Naive thymus-derived CD4-positive, alpha-beta T cell (primary cell): ENCODE measurements at regions not wholly inside any gene's neighbourhood (a gene's known extent, or its start where the extent isn't known, plus 50 kb on each side); places are given as distances from the start of the nearest gene placed in this dataset.

ENCODE experiments used
- ATAC-seq: fragments of 150-1000 bp; cut with Tn5 transposase; 2 replicates; pipeline ENCODE4 v1.10.0; 2021; ENCODE audit warnings: mild to moderate bottlenecking, moderate library complexity
- CTCF ChIA-PET: fragments of 350-600 bp; sonication (Branson Sonifier 250); formaldehyde crosslinking; loops from one replicate; lab custom pipeline; 2021; ENCODE audit warnings: antibody characterized with exemption; lab: Charles Lee
- POLR2A ChIA-PET: fragments of 350-600 bp; sonication (Branson Sonifier 250); formaldehyde crosslinking; loops from one replicate; lab custom pipeline; 2021; ENCODE audit warnings: antibody characterized with exemption, inconsistent platforms; lab: Charles Lee
- DNase-seq, 9 donors: peaks; one replicate each; pipeline versions ENCODE4 v3.0.0 to v3.0.0-alpha.2; 2020 to 2022; ENCODE audit warnings: mixed read lengths in 1 of 9
- H3K27ac ChIP-seq: one replicate; pipeline ENCODE4 v1.7.0; 2013; ENCODE audit warnings: mild to moderate bottlenecking, low read depth, low read length, moderate library complexity
- H3K27me3 ChIP-seq, 2 donors: one replicate each; pipeline ENCODE4 v1.7.0; 2013; ENCODE audit warnings: low read length in 2 of 2, mild to moderate bottlenecking in 2 of 2, moderate library complexity in 2 of 2; ENCODE audit not compliant: control insufficient read depth in 2 of 2, insufficient read depth in 2 of 2
- H3K36me3 ChIP-seq, 3 experiments: 1 replicate in 2 of 3; 2 replicates in 1 of 3; pipeline ENCODE4 v1.7.0; 2013; ENCODE audit warnings: low read length in 3 of 3, mild to moderate bottlenecking in 3 of 3, moderate library complexity in 1 of 3; ENCODE audit not compliant: insufficient read depth in 3 of 3, control insufficient read depth in 2 of 3
- H3K4me1 ChIP-seq, 2 donors: one replicate each; pipeline ENCODE4 v1.7.0; 2013; ENCODE audit warnings: low read length in 2 of 2, mild to moderate bottlenecking in 2 of 2, moderate library complexity in 1 of 2; ENCODE audit not compliant: control insufficient read depth in 2 of 2, insufficient read depth in 2 of 2
- H3K4me3 ChIP-seq: 2 replicates; pipeline ENCODE4 v1.7.0; 2013; ENCODE audit warnings: mild to moderate bottlenecking, low read length
- H3K9me3 ChIP-seq, 3 experiments: 1 replicate in 2 of 3; 2 replicates in 1 of 3; pipeline ENCODE4 v1.7.0; 2013; ENCODE audit warnings: low read length in 3 of 3; ENCODE audit not compliant: control insufficient read depth in 2 of 3
- H3K27ac Mint-ChIP-seq, 9 donors: one replicate each; pipeline ENCODE4 v1.8.0; 2020 to 2022; ENCODE audit warnings: mixed read lengths in 9 of 9, mild to moderate bottlenecking in 8 of 9, moderate library complexity in 5 of 9, inconsistent platforms in 2 of 9
- H3K27me3 Mint-ChIP-seq, 5 donors: one replicate each; pipeline ENCODE4 v1.8.0; 2021 to 2022; ENCODE audit warnings: mixed read lengths in 5 of 5, mild to moderate bottlenecking in 1 of 5
- H3K36me3 Mint-ChIP-seq, 5 donors: one replicate each; pipeline ENCODE4 v1.8.0; 2020 to 2022; ENCODE audit warnings: mixed read lengths in 5 of 5, mild to moderate bottlenecking in 3 of 5, inconsistent platforms in 1 of 5
- H3K4me1 Mint-ChIP-seq, 7 donors: one replicate each; pipeline ENCODE4 v1.8.0; 2020 to 2022; ENCODE audit warnings: mixed read lengths in 7 of 7, mild to moderate bottlenecking in 3 of 7, inconsistent platforms in 1 of 7
- H3K4me3 Mint-ChIP-seq, 10 donors: one replicate each; pipeline ENCODE4 v1.8.0; 2020 to 2022; ENCODE audit warnings: mild to moderate bottlenecking in 10 of 10, mixed read lengths in 10 of 10, moderate library complexity in 6 of 10, inconsistent platforms in 2 of 10
- H3K9me3 Mint-ChIP-seq, 11 donors: one replicate each; pipeline ENCODE4 v1.8.0; 2020 to 2022; ENCODE audit warnings: mixed read lengths in 11 of 11, mild to moderate bottlenecking in 4 of 11, inconsistent platforms in 1 of 11, moderate library complexity in 1 of 11
- intact Hi-C, 2 donors: fragments of 100-400 bp; cut with micrococcal nuclease; formaldehyde crosslinking; loops; one replicate each; pipeline ENCODE4 v1.15.1; 2023

GRCh38 chrY:21180921-21181320 lies 330.2 kb upstream of the RBMY1B start:
- ChIA-PET CTCF (interaction anchor here (0.7 to 1.7 kb wide), 5 partner anchors 68 to 212 kb away, joined by 3 to 8 read pairs (median 5); no protein-coding TSS in a partner anchor), POLR2A (interaction anchor here (0.6 to 4.5 kb wide), 17 partner anchors 37 to 211 kb away, joined by 3 to 39 read pairs (median 4); no protein-coding TSS in a partner anchor)
- H3K4me1 ChIP-seq: peaks cover 0 to 19% of the 10 kb centered on the region in 2 donors
- no peaks in the 10 kb centered on the region for H3K27me3 ChIP-seq
- no peaks in the 10 kb centered on the region for H3K27me3 Mint-ChIP-seq
- peaks cover 0 to 52% (median 14%) of the 10 kb centered on the region in 7 donors for H3K4me1 Mint-ChIP-seq
- peaks cover 0 to 5% (median 0%) of the 10 kb centered on the region in 5 donors for H3K36me3 Mint-ChIP-seq
- peaks cover 0 to 4% (median 0%) of the 10 kb centered on the region in 11 donors for H3K9me3 Mint-ChIP-seq
- DNase-seq (peak in 4 of 9 donors; percentile 5 to 75 (median 48)), ATAC-seq (peak; percentile 100)
- H3K9me3 ChIP-seq: no peaks in the 10 kb centered on the region
- intact Hi-C loops: loop anchor here (1.0 to 10.0 kb wide), 9 partner anchors 44 to 606 kb away; partner anchors contain the start of gene EIF1AY (in 2 of the 2)
- no peak overlapping the region for H3K4me3 ChIP-seq
- peak overlapping the region in 4 of 10 donors; percentile 54 to 70 (median 62) for H3K4me3 Mint-ChIP-seq
- H3K27ac ChIP-seq: peak overlapping the region; percentile 14
- peak overlapping the region in 5 of 9 donors; percentile 72 to 91 (median 86) for H3K27ac Mint-ChIP-seq
- no peaks in the 10 kb centered on the region for H3K36me3 ChIP-seq

GRCh38 chrY:21184271-21184670 lies 326.9 kb upstream of the RBMY1B start:
- no peak for DNase-seq
- Histone ChIP-seq H3K36me3 (no peaks in the 10 kb centered on the region), H3K27ac (no peak overlapping the region), H3K27me3 (no peaks in the 10 kb centered on the region), H3K9me3 (no peaks in the 10 kb centered on the region), H3K4me1 (peaks cover 0 to 14% of the 10 kb centered on the region in 2 donors), H3K4me3 (no peak overlapping the region)
- H3K9me3 Mint-ChIP-seq: no peaks in the 10 kb centered on the region
- peak overlapping the region in 4 of 9 donors; percentile 9 to 76 (median 48) for H3K27ac Mint-ChIP-seq
- no peak for ATAC-seq
- peaks cover 0 to 47% (median 8%) of the 10 kb centered on the region in 7 donors for H3K4me1 Mint-ChIP-seq
- POLR2A ChIA-PET: interaction anchor here (0.6 to 4.5 kb wide), 6 partner anchors 10 to 74 kb away, joined by 4 to 39 read pairs (median 4); no protein-coding TSS in a partner anchor
- no peaks in the 10 kb centered on the region for H3K27me3 Mint-ChIP-seq
- H3K4me3 Mint-ChIP-seq: peak overlapping the region in 1 of 10 donors; percentile 6
- CTCF ChIA-PET: no interaction called here
- peaks cover 0 to 4% (median 0%) of the 10 kb centered on the region in 5 donors for H3K36me3 Mint-ChIP-seq
- intact Hi-C loops: loop anchor here (5.0 to 10.0 kb wide), 4 partner anchors 43 to 609 kb away; partner anchors contain the start of gene EIF1AY (in 1 of the 2)

- Mint-ChIP-seq H3K9me3 (no peaks in the 10 kb centered on the region), H3K27me3 (no peaks in the 10 kb centered on the region), H3K36me3 (peaks cover 0 to 4% (median 0%) of the 10 kb centered on the region in 5 donors), H3K4me3 (peak overlapping the region in 1 of 10 donors; percentile 27), H3K4me1 (peaks cover 0 to 42% (median 8%) of the 10 kb centered on the region in 7 donors), H3K27ac (peak overlapping the region in 5 of 9 donors; percentile 49 to 76 (median 66))
- DNase-seq (no peak), ATAC-seq (no peak)
- Histone ChIP-seq H3K27ac (no peak overlapping the region), H3K4me3 (no peak overlapping the region), H3K36me3 (no peaks in the 10 kb centered on the region), H3K9me3 (no peaks in the 10 kb centered on the region), H3K27me3 (no peaks in the 10 kb centered on the region), H3K4me1 (peaks cover 0 to 3% of the 10 kb centered on the region in 2 donors)
- CTCF ChIA-PET: no interaction called here
- intact Hi-C loops: loop anchor here in 1 of 2 donors (10.0 kb wide), 3 partner anchors 81 to 611 kb away; partner anchors contain the start of gene EIF1AY
- POLR2A ChIA-PET: interaction anchor here (1.3 kb wide), 1 partner anchor 68 kb away, joined by 4 read pairs; no protein-coding TSS in a partner anchor
These were observed 325.6 kb upstream of the RBMY1B start for GRCh38 chrY:21185419-21186105.

GRCh38 chrY:21192694-21193093 lies 318.4 kb upstream of the RBMY1B start:
- Histone ChIP-seq H3K4me1 (no peaks in the 10 kb centered on the region), H3K4me3 (no peak overlapping the region), H3K27me3 (no peaks in the 10 kb centered on the region), H3K27ac (no peak overlapping the region), H3K9me3 (no peaks in the 10 kb centered on the region), H3K36me3 (no peaks in the 10 kb centered on the region)
- peaks cover 0 to 22% (median 7%) of the 10 kb centered on the region in 7 donors for H3K4me1 Mint-ChIP-seq
- H3K27ac Mint-ChIP-seq: peak overlapping the region in 1 of 9 donors; percentile 10
- DNase-seq (no peak), ATAC-seq (peak; percentile 63)
- no peaks in the 10 kb centered on the region for H3K27me3 Mint-ChIP-seq
- H3K36me3 Mint-ChIP-seq: peaks cover 0 to 33% (median 13%) of the 10 kb centered on the region in 5 donors
- no peak overlapping the region for H3K4me3 Mint-ChIP-seq
- ChIA-PET POLR2A (interaction anchor here (1.1 to 1.8 kb wide), 3 partner anchors 10 to 21 kb away, joined by 3 to 5 read pairs (median 3); no protein-coding TSS in a partner anchor), CTCF (no interaction called here)
- intact Hi-C loops: no loop called here
- peaks cover 0 to 8% (median 0%) of the 10 kb centered on the region in 11 donors for H3K9me3 Mint-ChIP-seq

- Histone ChIP-seq H3K4me1 (no peaks in the 10 kb centered on the region), H3K4me3 (no peak overlapping the region), H3K27ac (no peak overlapping the region), H3K36me3 (no peaks in the 10 kb centered on the region), H3K9me3 (no peaks in the 10 kb centered on the region), H3K27me3 (no peaks in the 10 kb centered on the region)
- Mint-ChIP-seq H3K27me3 (no peaks in the 10 kb centered on the region), H3K4me1 (peaks cover 0 to 15% (median 3%) of the 10 kb centered on the region in 7 donors), H3K4me3 (no peak overlapping the region), H3K9me3 (peaks cover 0 to 12% (median 0%) of the 10 kb centered on the region in 11 donors), H3K27ac (peak overlapping the region in 2 of 9 donors; percentile 13 to 51), H3K36me3 (peaks cover 0 to 23% (median 5%) of the 10 kb centered on the region in 5 donors)
- POLR2A ChIA-PET: no interaction called here
- DNase-seq (no peak), ATAC-seq (no peak)
- CTCF ChIA-PET: no interaction called here
- intact Hi-C loops: no loop called here
These were observed 310.9 kb upstream of the RBMY1B start for GRCh38 chrY:21200246-21200645.

GRCh38 chrY:21227849-21228248 lies 283.3 kb upstream of the RBMY1B start:
- Histone ChIP-seq H3K36me3 (no peaks in the 10 kb centered on the region), H3K4me3 (no peak overlapping the region), H3K4me1 (no peaks in the 10 kb centered on the region), H3K9me3 (no peaks in the 10 kb centered on the region), H3K27ac (no peak overlapping the region), H3K27me3 (no peaks in the 10 kb centered on the region)
- Mint-ChIP-seq H3K27ac (peak overlapping the region in 1 of 9 donors; percentile 28), H3K9me3 (no peaks in the 10 kb centered on the region), H3K27me3 (no peaks in the 10 kb centered on the region), H3K4me3 (no peak overlapping the region), H3K4me1 (peaks cover 0 to 8% (median 0%) of the 10 kb centered on the region in 7 donors), H3K36me3 (peaks cover 0 to 5% (median 0%) of the 10 kb centered on the region in 5 donors)
- no peak for ATAC-seq
- POLR2A ChIA-PET: no interaction called here
- CTCF ChIA-PET: no interaction called here
- intact Hi-C loops: loop anchor here in 1 of 2 donors (5.0 kb wide), 2 partner anchors 46 to 94 kb away; no protein-coding TSS in a partner anchor
- no peak for DNase-seq
